Fibroblast of lung (primary cell): ENCODE measurements at regions not wholly inside any gene's neighbourhood (a gene's known extent, or its start where the extent isn't known, plus 50 kb on each side); places are given as distances from the start of the nearest gene placed in this dataset.

Experiments used
- CTCF ChIP-seq, 2 donors: IDR thresholded peaks in 1 of 2; conservative IDR thresholded peaks in 1 of 2; 1 replicate in 1 of 2; 2 replicates in 1 of 2; pipeline ENCODE4 v1.5.1; 2011 to 2012; ENCODE audit warnings: low read length in 2 of 2, control low read depth in 1 of 2, inconsistent platforms in 1 of 2, low read depth in 1 of 2, mild to moderate bottlenecking in 1 of 2
- EZH2 ChIP-seq: IDR thresholded peaks from 2 replicates; pipeline ENCODE4 v1.5.1; 2012; ENCODE audit warnings: low read length, control low read depth, mild to moderate bottlenecking; ENCODE audit errors: missing control alignments

GRCh38 chr17:71765437-71765836, 355.4 kb upstream of the SOX9 start:
- TF ChIP-seq CTCF (conservative IDR thresholded peaks at IDR 0.05 in 1 of 2, IDR thresholded peaks at IDR 0.05 in 1 of 2; ENCODE audit: low read depth in 1 of 2, low read length in 2 of 2), result no peak
- no peak for TF ChIP-seq EZH2
